ENCODE measurements at regions not wholly inside any gene's neighbourhood (a gene's known extent, or its start where the extent isn't known, plus 50 kb on each side); places are given as distances from the start of the nearest gene placed in this dataset.
A peak's percentile ranks its signal among the peaks of the same experiment; 100 is the strongest.
"Not testable (repeated sequence)": the region's sequence is repeated elsewhere in the genome, so short reads cannot be mapped to it uniquely, and the experiment has no call there.

GRCh38 chr14:22202313-22202712 lies 386.7 kb downstream of the DAD1 start:
- intact Hi-C loops (cut with micrococcal nuclease; ENCODE audit: unreplicated experiment) (no loop called here), in situ Hi-C loops (cut with HindIII; ENCODE audit: extremely low pct_ligation_motif_present, low pct_unique_long_range_greater_than_20kb) (no loop called here)
- Histone ChIP-seq H2AFZ (ENCODE audit: low read length) (no peak overlapping the region), H3K4me2 (ENCODE audit: low read depth, low read length) (no peak overlapping the region), H3K36me3 (replicated peaks in 1 of 2; ENCODE audit: control insufficient read depth in 1 of 2, insufficient read depth in 2 of 2, low read length in 2 of 2) (no peaks in the 10 kb centered on the region), H3K9ac (ENCODE audit: insufficient read depth, low read depth, low read length) (no peak overlapping the region), H3K9me3 (ENCODE audit: low read length) (peaks cover 25% of the 10 kb centered on the region), H3K4me1 (ENCODE audit: insufficient read depth, low read length) (no peaks in the 10 kb centered on the region), H3K4me3 (replicated peaks in 1 of 3; ENCODE audit: insufficient read depth in 1 of 3, low read depth in 2 of 3, low read length in 3 of 3) (no peak overlapping the region), H3K79me2 (ENCODE audit: insufficient read depth, low read length) (no peaks in the 10 kb centered on the region), H3K27ac (ENCODE audit: extremely low read length, insufficient read depth, low read length) (no peak overlapping the region), H4K20me1 (ENCODE audit: insufficient read depth, low read length) (no peaks in the 10 kb centered on the region), H3K27me3 (ENCODE audit: control insufficient read depth in 1 of 2, insufficient read depth in 2 of 2, low read length in 2 of 2) (no peaks in the 10 kb centered on the region)
- ChIA-PET CTCF (ENCODE audit: low intra/inter-chr PET ratio, low total read pairs) (no interaction called here), POLR2A (no interaction called here)
- DNase-seq (ENCODE audit: low spot score), result no peak
- FAIRE-seq, result no peak
- no peak for ATAC-seq
- no TSS peak for BruUV-seq (replicated peaks)
- 0% methylated on average over 2 of the region's 2 CpGs for WGBS (ENCODE audit: low lambda C conversion rate)
- TF ChIP-seq PHF20 (CRISPR knock-in tag; IDR thresholded peaks at IDR 0.05) (0 out of 2 replicates have a peak, but pooled peaks have one; percentile 10), SPEN (CRISPR knock-in tag; IDR thresholded peaks at IDR 0.05; ENCODE audit: low read depth) (no peak)

DNA sequence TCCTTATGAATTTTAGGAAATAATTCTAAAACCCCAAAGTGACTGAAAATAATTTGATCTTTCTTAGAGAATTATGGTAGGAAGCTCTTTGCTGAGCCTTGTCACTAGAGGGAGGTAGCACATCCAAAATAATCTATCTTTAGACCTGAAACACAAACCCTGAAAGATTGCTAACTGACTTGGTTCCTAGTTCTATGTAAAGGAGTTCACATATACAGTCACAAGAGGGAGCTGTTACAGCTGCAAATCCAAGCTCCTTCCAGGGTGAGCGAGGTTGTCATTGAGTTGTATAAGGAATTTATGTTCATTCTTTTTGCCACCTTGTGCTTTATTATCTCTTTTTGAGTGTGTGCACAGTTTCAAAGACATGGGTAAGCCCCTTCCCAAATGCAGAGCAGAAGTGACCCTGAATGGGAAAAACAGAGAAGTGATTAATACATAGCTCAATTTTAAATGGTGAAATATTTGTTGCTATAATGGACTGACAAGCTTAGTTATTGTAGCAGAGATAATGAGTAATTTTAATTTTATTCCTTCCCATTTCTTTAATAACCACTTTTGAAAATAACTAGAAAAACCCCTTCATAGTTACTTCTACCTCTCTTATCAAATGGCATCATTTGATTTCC lies 387.9 kb downstream of the DAD1 start:
- in situ Hi-C loops (cut with HindIII; ENCODE audit: extremely low pct_ligation_motif_present, low pct_unique_long_range_greater_than_20kb) (no loop called here), intact Hi-C loops (cut with micrococcal nuclease; ENCODE audit: unreplicated experiment) (loop anchor here (2.0 kb wide), 1 partner anchor 38 kb away; no protein-coding TSS in a partner anchor)
- FAIRE-seq (peak; percentile 88), DNase-seq (ENCODE audit: low spot score) (peak; percentile 71), ATAC-seq (peak; percentile 99)
- Histone ChIP-seq H3K4me1 (ENCODE audit: insufficient read depth, low read length) (no peaks in the 10 kb centered on the region), H3K36me3 (replicated peaks in 1 of 2; ENCODE audit: control insufficient read depth in 1 of 2, insufficient read depth in 2 of 2, low read length in 2 of 2) (no peaks in the 10 kb centered on the region), H3K27me3 (ENCODE audit: control insufficient read depth in 1 of 2, insufficient read depth in 2 of 2, low read length in 2 of 2) (no peaks in the 10 kb centered on the region), H3K27ac (ENCODE audit: extremely low read length, insufficient read depth, low read length) (no peak overlapping the region), H3K79me2 (ENCODE audit: insufficient read depth, low read length) (no peaks in the 10 kb centered on the region), H4K20me1 (ENCODE audit: insufficient read depth, low read length) (no peaks in the 10 kb centered on the region), H2AFZ (ENCODE audit: low read length) (no peak overlapping the region), H3K9me3 (ENCODE audit: low read length) (peaks cover 27% of the 10 kb centered on the region), H3K4me3 (replicated peaks in 1 of 3; ENCODE audit: insufficient read depth in 1 of 3, low read depth in 2 of 3, low read length in 3 of 3) (no peak overlapping the region), H3K9ac (ENCODE audit: insufficient read depth, low read depth, low read length) (no peak overlapping the region), H3K4me2 (ENCODE audit: low read depth, low read length) (no peak overlapping the region)
- no TSS peak for BruUV-seq (replicated peaks)
- ChIA-PET CTCF (ENCODE audit: low intra/inter-chr PET ratio, low total read pairs) (no interaction called here), POLR2A (no interaction called here)
- TF ChIP-seq CTCF (CRISPR knock-in tag; IDR thresholded peaks at IDR 0.05) (peak; percentile 68), ZNF180 (CRISPR knock-in tag; IDR thresholded peaks at IDR 0.05; ENCODE audit: borderline replicate concordance, low read depth) (no peak), RFX1 (IDR thresholded peaks at IDR 0.05) (no peak), ZSCAN21 (CRISPR knock-in tag; IDR thresholded peaks at IDR 0.05; ENCODE audit: borderline replicate concordance) (no peak), STAG1 (CRISPR knock-in tag; IDR thresholded peaks at IDR 0.05) (peak; percentile 31; the same call in 1 of the 2 replicates)
- 6% methylated on average over 1 of the region's 1 CpG for WGBS (ENCODE audit: low lambda C conversion rate)

GRCh38 chr14:22200131-22200530 lies 388.9 kb downstream of the DAD1 start:
- H3K36me3 ChIP-seq (replicated peaks in 1 of 2; ENCODE audit: control insufficient read depth in 1 of 2, insufficient read depth in 2 of 2, low read length in 2 of 2); H3K79me2 ChIP-seq (ENCODE audit: insufficient read depth, low read length); H4K20me1 ChIP-seq (ENCODE audit: insufficient read depth, low read length); H2AFZ ChIP-seq (ENCODE audit: low read length); CTCF ChIA-PET (ENCODE audit: low intra/inter-chr PET ratio, low total read pairs); POLR2A ChIA-PET; in situ Hi-C loops (cut with HindIII; ENCODE audit: extremely low pct_ligation_motif_present, low pct_unique_long_range_greater_than_20kb); H3K9ac ChIP-seq (ENCODE audit: insufficient read depth, low read depth, low read length); H3K27ac ChIP-seq (ENCODE audit: extremely low read length, insufficient read depth, low read length); H3K27me3 ChIP-seq (ENCODE audit: control insufficient read depth in 1 of 2, insufficient read depth in 2 of 2, low read length in 2 of 2); DNase-seq (ENCODE audit: low spot score); BruUV-seq (replicated peaks); FAIRE-seq; H3K4me3 ChIP-seq (replicated peaks in 1 of 3; ENCODE audit: insufficient read depth in 1 of 3, low read depth in 2 of 3, low read length in 3 of 3); ATAC-seq; H3K4me1 ChIP-seq (ENCODE audit: insufficient read depth, low read length); H3K4me2 ChIP-seq (ENCODE audit: low read depth, low read length): not testable (repeated sequence)
- H3K9me3 ChIP-seq (ENCODE audit: low read length), result peaks cover 27% of the 10 kb centered on the region
- intact Hi-C loops (cut with micrococcal nuclease; ENCODE audit: unreplicated experiment), result loop anchor here (2.0 kb wide), 1 partner anchor 37 kb away; no protein-coding TSS in a partner anchor
- 22% methylated on average over 2 of the region's 2 CpGs for WGBS (ENCODE audit: low lambda C conversion rate)

Measured in HepG2 (cell line).